SIG-M5 treated with dmso at 0.1 percent for 504 hours (cell line): ENCODE measurements at regions not wholly inside any gene's neighbourhood (a gene's known extent, or its start where the extent isn't known, plus 50 kb on each side); places are given as distances from the start of the nearest gene placed in this dataset.

Experiments used
- DNase-seq: peaks from one replicate; lab custom pipeline; 2025; ENCODE audit not compliant: unreplicated experiment; lab: John Stamatoyannopoulos, UW

- DNase-seq, result no peak
Measured at GRCh38 chr10:52642208-52642607, 130.4 kb downstream of the MBL2 start.

DNA sequence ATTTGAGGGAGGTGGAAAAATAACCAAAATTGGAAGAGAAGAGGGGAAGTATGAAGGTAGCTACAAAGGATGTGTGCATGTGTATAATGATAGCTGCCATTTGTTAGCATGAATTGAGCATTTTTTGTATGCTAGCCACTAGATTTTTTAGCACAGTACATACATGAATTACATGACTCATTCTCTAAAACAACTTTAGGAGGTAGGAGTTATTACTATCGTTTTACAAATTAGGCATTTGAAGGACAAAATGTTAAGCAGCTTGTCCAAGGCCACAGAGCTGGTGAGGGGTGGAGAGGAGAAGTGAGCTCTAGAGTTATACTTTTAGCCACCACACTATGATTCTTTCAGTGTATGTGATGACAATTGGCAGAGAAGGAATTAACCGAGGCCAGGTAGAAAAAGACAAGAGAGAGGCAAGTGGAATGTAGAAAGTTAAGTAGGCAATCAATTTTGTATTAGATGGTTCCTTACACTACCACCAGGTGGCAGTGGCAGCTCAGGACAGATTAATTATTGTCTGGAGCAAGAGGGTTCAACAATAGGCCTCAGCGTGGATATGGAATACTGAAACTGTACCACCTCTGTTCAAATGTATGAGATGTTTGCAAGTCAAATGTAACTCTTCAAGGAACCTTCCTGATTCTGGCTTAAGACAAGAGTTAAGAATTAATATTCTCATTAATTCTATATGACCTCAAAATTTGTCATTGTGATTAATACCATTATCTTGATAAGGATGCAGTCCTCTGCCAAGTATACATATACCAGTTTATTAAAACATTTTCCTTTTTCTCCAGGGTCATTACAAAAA, 128.0 kb downstream of the MBL2 start:
- peak; percentile 9 for DNase-seq

- DNase-seq, result no peak
Measured at GRCh38 chr10:52645187-52645758, 127.3 kb downstream of the MBL2 start.

GRCh38 chr10:52649511-52649910, 123.1 kb downstream of the MBL2 start:
- DNase-seq, result no peak

- DNase-seq, result no peak
Measured at GRCh38 chr10:52650873-52651272, 121.7 kb downstream of the MBL2 start.

DNA sequence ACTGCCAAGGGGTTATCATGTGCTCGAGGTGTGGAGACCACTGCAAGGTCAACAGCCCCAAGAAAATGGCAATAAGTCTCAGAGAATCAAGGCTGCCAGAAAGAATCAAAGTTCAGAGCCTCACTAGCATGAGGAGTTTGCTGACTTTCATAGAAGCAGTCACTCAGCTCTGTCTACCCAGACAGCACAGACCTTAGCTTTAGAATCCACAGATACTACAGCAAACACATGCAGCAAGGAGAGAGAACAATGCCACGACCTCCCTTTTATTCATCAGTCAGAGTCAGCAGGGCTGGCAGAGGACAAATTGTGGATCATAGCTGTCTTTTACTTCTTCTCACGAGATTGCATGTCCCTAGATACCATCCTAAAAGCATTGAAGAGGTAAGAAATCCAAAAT, 121.3 kb downstream of the MBL2 start:
- DNase-seq, result no peak

DNA sequence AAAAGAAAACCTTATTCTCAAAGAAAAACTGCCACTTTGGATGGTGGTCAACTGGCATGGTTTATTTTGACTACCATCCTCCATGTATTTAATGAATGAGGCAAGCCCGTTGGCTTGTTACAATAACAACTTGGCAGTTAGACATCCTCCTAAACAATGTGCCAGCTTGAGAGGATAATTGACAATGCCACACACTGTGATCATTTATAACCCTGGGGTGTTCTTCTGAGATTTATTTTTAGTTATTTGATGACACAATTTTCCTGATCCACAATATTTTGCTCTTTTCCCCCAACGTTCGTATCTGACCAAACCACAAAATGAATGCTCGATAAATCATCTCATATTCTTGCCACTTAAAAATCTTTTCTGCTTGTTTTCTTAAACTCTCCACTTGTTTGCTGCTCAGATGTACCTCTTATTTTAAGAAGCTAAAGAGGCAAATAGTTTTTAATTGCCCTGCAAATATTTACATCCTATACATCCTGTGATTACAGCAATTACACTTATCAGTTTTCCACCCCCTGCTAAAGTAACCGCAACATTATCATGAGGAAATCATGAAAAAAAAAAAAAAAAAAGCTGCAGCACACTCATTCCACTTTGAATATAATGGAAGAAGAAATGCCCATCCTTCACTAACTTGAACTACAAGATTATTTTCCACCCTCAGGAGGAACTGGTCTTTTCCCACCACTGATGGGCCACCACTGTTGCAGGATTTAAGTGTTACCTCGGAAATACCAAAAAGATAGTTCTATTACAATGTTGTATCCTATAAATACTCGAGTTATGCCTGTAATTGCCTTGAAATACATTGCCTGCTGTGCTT, 119.9 kb downstream of the MBL2 start:
- no peak for DNase-seq

GRCh38 chr10:52653263-52653909, 119.2 kb downstream of the MBL2 start:
- DNase-seq, result no peak

DNA sequence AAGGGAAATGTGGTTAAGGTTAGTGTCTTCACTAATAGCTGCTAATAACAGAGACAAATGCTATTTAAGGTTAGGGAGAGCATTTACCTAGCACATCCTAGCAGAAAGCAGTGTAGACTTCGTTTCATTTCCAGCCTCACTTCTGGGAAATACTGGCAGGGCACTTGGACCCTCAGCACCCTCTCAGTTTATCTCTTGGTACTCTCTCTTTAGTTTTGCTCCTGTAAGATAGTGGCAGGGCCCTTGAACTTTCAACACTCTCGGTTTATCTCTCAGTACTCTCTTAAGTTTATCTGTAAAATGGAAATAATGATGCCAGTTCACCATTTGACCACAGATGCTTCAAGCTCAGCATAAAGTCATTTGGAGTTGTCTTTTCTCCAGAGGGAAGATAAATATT, 118.4 kb downstream of the MBL2 start:
- no peak for DNase-seq

DNA sequence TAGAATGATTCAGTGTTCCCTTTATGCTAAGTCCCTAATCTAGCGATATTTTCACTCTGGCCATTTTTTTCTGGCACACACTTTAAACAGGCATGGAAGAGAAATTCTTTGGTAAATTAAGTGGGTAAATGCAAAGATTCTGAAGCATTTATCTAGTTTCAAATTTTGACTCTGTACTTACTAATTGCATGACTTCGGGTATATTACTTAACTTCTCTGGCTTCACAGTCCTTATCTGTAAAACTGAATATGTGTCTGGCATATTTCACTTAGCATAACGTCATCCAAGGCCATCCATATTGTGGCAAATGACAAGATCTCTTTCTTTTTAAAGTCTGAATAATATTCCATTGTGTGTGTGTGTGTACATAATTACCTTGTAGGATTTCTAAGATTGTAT, 114.5 kb downstream of the MBL2 start:
- DNase-seq, result no peak

GRCh38 chr10:52659085-52659484, 113.5 kb downstream of the MBL2 start:
- no peak for DNase-seq

DNA sequence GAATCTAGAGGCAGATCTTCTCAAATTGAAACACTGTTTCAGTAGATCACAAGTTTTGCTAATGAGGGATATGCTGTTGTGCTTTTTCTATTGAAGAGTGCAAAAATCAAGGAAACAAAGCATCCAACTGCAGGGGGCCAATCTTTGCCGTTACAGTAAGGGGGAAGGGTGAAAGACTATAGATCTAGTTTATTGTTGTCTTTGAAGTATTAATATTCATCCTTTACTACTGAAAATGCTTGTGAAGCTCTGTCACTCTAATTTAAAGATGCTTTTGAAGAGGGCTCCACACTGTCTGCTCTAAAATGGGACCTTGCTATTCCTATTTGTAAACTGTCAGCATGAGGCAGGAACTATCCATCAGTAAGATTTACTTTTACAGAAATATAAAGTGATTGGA, 110.3 kb downstream of the MBL2 start:
- no peak for DNase-seq

DNA sequence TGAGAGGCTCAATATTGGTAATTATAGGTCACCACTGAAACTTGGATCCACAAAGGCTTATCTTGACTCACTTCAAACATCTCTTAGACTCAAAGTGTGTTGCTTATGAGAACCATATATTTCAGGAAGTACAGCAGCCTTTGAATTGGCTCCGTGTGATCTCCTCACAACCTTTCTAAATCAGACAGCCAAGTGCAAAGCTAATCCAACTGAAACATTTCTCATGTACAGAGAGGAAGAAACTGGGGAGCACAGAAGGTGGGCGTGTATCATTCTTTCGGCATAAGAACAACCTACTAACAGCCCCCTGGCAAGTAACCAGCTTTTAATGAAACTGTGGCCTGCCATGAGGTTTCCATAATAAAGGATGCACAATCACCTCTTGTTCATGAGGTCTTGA, 109.4 kb downstream of the MBL2 start:
- no peak for DNase-seq

- DNase-seq, result no peak
Measured at GRCh38 chr10:52664629-52665028, 108.0 kb downstream of the MBL2 start.

GRCh38 chr10:52665821-52666220, 106.8 kb downstream of the MBL2 start:
- DNase-seq, result no peak

DNA sequence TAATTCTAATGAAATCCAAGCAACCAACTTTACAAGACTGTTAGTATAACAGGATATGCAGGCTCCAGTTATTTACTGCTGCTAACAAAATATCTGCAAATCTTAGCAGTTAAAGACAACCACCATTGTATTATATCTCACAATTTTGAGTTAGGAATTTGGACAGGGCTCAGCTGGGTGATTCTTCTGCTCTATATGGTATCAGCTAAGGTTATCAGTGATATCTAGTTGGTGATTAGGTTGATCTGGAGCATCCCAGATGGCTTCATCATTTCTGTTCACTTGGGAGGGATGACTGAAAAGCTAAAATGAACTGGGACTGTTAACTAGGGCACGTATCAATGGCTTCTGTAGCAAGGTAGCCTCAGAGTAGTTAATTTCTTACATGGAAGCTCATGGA, 105.7 kb downstream of the MBL2 start:
- no peak for DNase-seq

DNA sequence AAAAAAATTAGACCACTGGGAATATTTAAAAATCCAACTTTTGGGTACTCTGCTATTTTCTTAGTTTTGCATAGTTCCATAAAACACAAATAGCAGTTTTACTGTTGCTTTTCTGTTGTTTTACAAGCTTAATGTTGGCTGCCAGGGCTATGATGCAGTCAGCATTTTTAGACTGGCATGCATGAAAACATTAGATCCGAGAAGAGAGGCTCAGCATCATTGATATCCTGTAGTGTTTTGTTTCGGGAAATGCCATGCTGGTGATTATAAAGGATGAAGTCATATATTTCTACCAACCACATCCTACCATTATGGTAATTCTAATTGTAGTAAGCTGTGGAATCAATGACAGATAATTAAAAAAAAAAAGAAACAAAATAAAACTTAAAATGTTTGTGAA, 104.6 kb downstream of the MBL2 start:
- DNase-seq, result no peak

DNA sequence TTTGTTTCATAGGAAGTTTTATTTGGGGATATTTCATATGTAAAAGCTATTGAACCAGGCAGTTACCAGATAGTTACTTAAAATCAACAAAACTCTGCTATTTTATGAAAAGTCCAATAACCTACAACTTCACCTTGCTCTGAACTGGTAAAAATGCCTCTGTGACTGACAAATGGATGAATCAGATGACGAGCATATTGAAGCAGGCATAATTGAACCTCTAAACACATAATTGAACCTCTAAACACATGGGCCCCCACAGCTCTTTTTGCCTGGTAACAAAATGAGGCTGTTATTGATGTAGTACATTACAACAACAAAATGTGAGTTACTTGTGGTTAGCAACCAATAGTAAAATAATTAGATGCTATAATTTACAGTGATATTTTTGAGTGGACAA, 99.7 kb downstream of the MBL2 start:
- DNase-seq, result no peak

- DNase-seq, result no peak
Measured at GRCh38 chr10:52673468-52673867, 99.1 kb downstream of the MBL2 start.

DNA sequence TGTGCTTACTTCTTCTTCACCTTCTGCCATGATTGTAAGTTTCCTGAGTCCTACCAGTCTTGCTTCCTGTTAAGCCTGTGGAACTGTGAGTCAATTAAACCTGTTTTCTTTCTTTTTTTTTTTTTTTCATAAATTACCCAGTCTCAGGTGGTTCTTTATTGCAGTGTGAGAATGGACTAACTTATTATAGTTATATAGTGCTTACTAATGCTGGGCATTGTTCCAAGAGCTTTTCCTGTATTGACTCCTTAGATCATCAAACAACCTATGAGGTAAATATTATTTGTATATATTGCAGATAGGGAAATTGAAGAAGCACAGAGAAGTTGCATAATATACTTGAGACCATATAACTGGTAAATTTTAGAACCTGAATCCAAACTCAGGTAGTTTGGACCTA, 98.1 kb downstream of the MBL2 start:
- no peak for DNase-seq

GRCh38 chr10:52677086-52677485, 95.5 kb downstream of the MBL2 start:
- no peak for DNase-seq

- DNase-seq, result no peak
Measured at GRCh38 chr10:52678611-52679010, 94.0 kb downstream of the MBL2 start.
